SJSA1 (cell line): ENCODE measurements at regions not wholly inside any gene's neighbourhood (a gene's known extent, or its start where the extent isn't known, plus 50 kb on each side); places are given as distances from the start of the nearest gene placed in this dataset.

Experiments used
- DNase-seq, 2 experiments: peaks; one replicate each; pipeline ENCODE4 v3.0.0-alpha.2; 2015 to 2020; ENCODE audit warnings: low spot score in 2 of 2, low read depth in 1 of 2
- H3K27ac ChIP-seq: fragments of 250-450 bp; sonication (Bioruptor Pico); 2 replicates; pipeline ENCODE4 v1.5.1; 2020; ENCODE audit warnings: mild to moderate bottlenecking, moderate library complexity
- H3K27me3 ChIP-seq: fragments of 250-450 bp; sonication (Bioruptor Pico); replicated peaks from 2 replicates; pipeline ENCODE4 v1.5.1; 2020; ENCODE audit warnings: mild to moderate bottlenecking, moderate library complexity
- H3K36me3 ChIP-seq: fragments of 250-450 bp; sonication (Bioruptor Pico); 2 replicates; pipeline ENCODE4 v1.5.1; 2020; ENCODE audit warnings: mild to moderate bottlenecking
- H3K4me1 ChIP-seq: fragments of 250-450 bp; sonication (Bioruptor Pico); replicated peaks from 2 replicates; pipeline ENCODE4 v1.6.1; 2021; ENCODE audit warnings: mild to moderate bottlenecking
- H3K4me3 ChIP-seq: fragments of 250-450 bp; sonication (Bioruptor Pico); 2 replicates; pipeline ENCODE4 v1.5.1; 2020; ENCODE audit warnings: mild to moderate bottlenecking
- H3K9me3 ChIP-seq: fragments of 250-450 bp; sonication (Bioruptor Pico); replicated peaks from 2 replicates; pipeline ENCODE4 v1.5.1; 2020; ENCODE audit warnings: mild to moderate bottlenecking

DNA sequence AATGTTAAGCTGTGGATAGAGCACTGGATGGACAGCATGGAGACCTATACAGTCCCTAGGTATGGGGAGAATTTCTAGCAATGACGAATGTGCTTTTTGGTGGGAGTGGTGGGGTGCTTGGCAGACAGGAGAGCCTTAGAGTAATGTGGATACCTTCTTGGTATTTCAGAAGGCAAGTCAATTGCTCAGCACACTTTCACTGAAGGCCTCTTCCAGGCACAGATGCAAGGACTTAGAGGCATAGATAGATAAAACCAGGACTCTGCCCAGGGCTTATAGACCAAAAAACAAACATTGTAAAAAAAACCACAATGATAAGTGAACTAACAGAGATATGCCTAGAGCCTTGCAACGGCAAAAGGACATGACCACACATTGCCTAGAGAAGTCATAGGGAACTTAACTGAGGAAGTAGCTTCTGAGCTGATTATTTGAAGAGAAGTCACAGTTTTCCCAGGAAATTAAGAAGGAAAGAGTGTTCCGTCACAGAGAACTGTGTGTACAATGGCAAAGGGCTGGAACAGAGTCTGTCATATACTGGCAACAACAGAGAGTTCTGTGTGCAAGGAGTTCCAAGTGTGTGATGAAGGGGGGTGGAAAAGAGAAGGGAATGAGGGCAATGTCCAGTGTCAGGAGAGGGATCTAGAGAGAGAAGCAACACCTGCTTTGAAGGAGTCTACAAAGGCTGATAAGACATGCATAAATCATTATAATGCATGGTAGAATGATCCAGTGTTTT, 65.9 kb upstream of the PICALM start:
- DNase-seq, result no peak
- Histone ChIP-seq H3K9me3 (no peaks in the 10 kb centered on the region), H3K27ac (no peak overlapping the region), H3K36me3 (no peaks in the 10 kb centered on the region), H3K4me3 (no peak overlapping the region), H3K4me1 (peaks cover 12% of the 10 kb centered on the region), H3K27me3 (no peaks in the 10 kb centered on the region)

DNA sequence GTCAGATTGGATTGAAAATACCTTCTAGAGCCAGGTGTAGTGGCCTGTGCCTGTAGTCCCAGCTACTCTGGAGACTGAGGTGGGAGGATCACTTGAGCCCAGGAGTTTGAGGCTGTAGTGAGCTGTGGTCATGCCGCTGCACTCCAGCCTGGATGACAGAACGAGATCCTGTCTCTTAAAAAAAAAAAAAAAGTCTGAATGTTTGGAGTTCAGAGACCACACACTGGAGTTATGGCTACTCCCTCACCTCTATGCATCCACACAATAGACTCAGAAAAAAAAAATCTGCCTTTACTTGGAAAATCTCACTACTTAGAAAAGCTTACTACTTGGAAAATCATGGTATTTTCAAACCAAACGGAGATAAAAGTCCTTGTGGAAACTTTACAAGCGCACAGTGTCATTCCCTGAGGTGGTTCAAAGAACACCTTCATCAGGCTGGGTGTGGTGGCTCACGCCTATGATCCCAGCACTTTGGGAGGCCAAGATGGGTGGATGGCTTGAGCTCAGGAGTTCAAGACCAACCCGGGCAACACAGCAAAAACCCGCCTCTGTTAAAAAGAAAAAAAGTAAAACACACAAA, 63.9 kb upstream of the PICALM start:
- H3K36me3 ChIP-seq, result no peaks in the 10 kb centered on the region
- H3K4me1 ChIP-seq, result peaks cover 19% of the 10 kb centered on the region
- DNase-seq, result peak in 1 of 2 experiments; percentile 27
- H3K4me3 ChIP-seq, result no peak overlapping the region
- no peak overlapping the region for H3K27ac ChIP-seq
- no peaks in the 10 kb centered on the region for H3K9me3 ChIP-seq
- no peaks in the 10 kb centered on the region for H3K27me3 ChIP-seq

DNA sequence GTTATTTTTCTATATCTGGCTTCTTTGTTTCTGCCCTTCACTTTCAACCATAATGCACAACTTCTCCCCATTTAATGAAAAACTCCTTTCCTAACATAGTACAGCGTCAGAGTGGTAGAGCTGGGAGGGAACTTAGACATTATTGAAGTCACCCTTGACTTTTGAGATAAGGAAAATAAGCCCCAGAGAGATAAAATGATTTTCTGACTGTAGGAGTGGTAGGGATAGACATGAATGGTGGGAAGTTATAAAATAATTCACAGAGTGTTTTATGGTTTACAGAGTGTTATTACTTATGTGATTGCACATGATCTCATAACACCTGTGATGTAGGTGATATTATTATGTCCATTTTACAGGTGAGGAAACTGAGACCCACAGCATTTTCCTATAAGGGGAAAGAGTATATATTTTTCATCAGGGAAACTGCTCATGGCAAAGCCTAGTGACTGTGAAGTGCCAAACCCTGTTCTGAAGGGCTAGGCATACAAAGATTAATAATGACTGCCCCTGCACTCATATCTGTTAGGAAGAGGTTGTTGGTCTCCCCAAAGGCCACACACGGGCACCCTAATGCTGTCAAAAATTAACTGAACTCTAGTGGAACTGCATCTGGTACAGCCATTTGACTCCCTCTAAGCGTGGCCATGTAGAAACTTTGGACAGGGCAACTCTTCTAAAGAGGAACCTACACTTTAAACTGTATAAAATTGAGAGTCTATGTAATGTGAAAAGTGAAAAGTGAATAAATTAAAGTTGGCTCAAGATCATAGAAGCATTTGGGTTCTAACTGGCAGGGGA, 61.1 kb upstream of the PICALM start:
- H3K36me3 ChIP-seq, result no peaks in the 10 kb centered on the region
- no peaks in the 10 kb centered on the region for H3K27me3 ChIP-seq
- no peak overlapping the region for H3K4me3 ChIP-seq
- peaks cover 24% of the 10 kb centered on the region for H3K4me1 ChIP-seq
- H3K27ac ChIP-seq, result no peak overlapping the region
- H3K9me3 ChIP-seq, result no peaks in the 10 kb centered on the region
- no peak for DNase-seq

DNA sequence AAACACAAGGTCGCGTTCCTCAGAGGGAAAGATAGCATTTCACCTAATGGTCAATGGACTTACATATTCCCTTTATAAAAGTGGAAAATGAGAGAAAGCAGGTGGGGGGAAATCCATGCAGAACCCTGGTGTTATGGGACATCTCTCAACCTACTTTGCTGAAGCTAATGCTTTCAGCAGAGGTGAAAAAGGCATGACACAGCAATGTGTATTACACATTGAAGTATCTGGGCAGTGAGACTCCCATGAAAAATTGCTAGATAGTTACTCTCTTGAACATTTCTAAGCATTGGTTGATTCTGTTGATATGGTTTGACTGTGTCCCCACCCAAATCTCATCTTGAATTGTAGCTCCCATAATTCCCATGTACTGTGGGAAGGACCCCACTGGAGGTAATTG, 60.0 kb upstream of the PICALM start:
- Histone ChIP-seq H3K4me1 (peaks cover 26% of the 10 kb centered on the region), H3K36me3 (no peaks in the 10 kb centered on the region), H3K9me3 (no peaks in the 10 kb centered on the region), H3K27me3 (no peaks in the 10 kb centered on the region), H3K4me3 (no peak overlapping the region), H3K27ac (no peak overlapping the region)
- DNase-seq, result no peak

DNA sequence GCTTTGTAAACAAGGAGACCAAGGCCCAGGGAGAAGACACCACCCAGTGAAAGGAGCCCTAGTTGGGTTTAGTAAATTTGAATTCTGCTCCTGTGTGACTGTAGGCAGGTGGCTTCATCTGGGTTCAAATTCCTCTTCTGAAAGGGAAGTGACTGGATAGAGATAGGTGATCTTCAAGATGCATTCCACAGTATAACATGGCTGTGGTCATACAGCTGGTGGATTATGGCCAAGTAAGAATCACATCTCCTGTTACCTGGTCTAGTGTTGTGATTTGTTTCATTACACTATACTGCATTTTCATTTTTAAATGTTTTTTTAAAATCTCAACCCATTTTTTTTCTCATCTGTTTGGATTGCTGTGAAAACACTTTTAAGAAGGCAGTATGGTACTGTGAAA, 58.0 kb upstream of the PICALM start:
- DNase-seq, result no peak
- Histone ChIP-seq H3K4me1 (peaks cover 23% of the 10 kb centered on the region), H3K27ac (no peak overlapping the region), H3K4me3 (no peak overlapping the region), H3K9me3 (no peaks in the 10 kb centered on the region), H3K27me3 (no peaks in the 10 kb centered on the region), H3K36me3 (no peaks in the 10 kb centered on the region)

DNA sequence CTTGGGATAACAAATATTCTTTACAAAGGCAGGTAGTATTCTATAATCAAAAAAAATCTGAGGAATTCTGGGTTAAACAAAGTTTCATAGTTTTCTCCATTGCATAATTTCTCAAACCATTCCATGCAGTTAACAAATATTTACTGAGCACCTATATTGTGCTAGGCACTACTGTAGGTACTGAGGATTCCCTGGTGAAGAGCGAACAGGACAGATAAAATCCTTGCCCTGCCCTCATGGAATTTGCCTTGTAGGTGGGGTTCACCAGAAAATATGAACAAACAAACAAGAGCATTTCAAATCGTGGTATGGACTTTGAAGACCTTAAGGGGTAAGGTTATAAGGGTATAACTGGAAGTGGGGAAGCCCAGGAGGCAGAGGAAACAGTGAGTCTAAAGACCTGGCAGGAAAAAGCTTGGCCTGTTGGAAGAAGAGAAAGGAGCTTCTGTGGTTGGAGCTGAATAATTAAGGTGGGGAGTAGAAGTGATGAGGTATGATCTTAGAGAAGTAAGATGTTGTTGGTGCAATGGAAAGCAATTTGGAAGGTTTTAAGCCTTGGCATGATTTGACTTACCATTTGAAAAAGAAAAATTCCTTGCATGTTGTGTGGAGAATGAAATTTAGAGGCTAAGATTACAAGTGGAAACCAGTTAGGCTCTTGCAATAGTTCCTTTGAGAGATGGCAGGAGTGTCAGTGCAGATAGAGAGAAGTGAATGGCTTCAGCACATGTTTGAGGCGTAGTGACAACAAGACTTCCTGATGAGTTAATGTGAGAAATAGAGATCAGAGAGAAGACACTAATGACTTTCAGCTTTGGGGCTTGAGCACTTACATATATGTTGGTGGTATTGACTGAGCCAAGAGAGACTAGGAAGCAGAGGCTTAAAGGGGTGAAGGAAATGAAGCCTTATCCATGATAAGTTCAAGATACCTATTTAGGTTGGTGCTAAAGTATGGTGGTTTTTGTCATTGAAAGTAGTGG, 55.7 kb upstream of the PICALM start:
- Histone ChIP-seq H3K4me1 (peaks cover 23% of the 10 kb centered on the region), H3K4me3 (no peak overlapping the region), H3K27me3 (no peaks in the 10 kb centered on the region), H3K36me3 (no peaks in the 10 kb centered on the region), H3K27ac (no peak overlapping the region), H3K9me3 (no peaks in the 10 kb centered on the region)
- DNase-seq, result no peak

DNA sequence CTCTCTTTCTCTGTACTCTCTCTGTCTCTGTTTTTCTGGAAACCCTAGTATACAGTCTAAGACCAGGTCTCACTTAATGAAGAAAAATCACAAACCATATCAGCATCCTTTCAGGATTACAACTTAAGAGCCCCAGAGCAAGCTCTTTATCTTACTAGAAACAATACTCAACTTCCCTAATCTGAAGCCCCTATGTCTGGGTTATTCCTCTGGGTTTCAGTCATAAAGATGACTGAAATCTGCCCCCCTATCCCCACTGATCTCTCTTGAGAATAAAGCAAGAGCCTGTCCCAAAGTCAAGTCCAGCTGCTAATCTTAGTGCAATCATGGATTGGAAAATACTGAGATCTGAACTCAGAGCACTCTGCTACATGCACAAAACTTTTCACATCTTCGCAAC, 53.9 kb upstream of the PICALM start:
- H3K27me3 ChIP-seq, result no peaks in the 10 kb centered on the region
- no peaks in the 10 kb centered on the region for H3K36me3 ChIP-seq
- no peak for DNase-seq

DNA sequence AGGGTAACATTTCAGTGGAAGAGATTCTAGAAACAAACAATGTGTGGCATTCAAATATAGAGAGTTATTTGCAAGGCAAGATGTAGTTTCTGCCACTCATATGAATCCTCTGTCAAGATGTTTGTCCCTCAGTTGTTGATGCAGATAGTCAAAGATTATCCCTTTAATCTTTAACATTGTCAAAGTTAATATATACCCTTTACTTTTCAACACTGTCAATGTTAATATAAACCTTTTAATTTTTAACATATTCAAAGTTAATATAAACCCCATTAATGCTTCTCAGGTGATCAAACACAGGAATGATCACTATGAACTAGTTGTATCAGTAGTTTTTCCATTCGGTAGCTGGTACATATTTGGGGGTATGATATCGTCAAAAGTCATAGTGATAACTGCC, 51.9 kb upstream of the PICALM start:
- Histone ChIP-seq H3K27me3 (no peaks in the 10 kb centered on the region), H3K4me1 (peaks cover 21% of the 10 kb centered on the region), H3K36me3 (no peaks in the 10 kb centered on the region), H3K27ac (no peak overlapping the region), H3K9me3 (no peaks in the 10 kb centered on the region), H3K4me3 (no peak overlapping the region)
- no peak for DNase-seq

More for the DNA sequence above, 53.9 kb upstream of the PICALM start:
- H3K4me3 ChIP-seq, result no peak overlapping the region
- no peak overlapping the region for H3K27ac ChIP-seq
- H3K4me1 ChIP-seq, result peaks cover 15% of the 10 kb centered on the region
- H3K9me3 ChIP-seq, result no peaks in the 10 kb centered on the region

DNA sequence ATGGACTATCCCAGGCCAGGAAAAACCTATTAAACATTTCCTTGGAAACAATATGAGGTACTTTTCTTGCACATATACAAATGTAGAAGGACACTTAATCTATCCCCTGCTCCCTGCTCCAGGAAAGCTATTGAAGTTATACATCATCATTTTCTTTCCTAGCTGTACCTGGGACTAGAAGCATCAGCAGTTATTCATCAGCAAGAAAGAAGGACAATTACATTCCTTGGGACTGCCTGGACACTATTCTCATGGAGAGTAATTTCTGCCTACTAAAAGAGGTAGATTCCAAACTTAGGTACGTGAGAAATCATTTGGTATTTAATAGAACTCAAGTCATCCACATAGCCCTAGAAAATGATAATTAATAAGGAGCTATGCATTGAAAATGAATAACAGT, 51.0 kb upstream of the PICALM start:
- peaks cover 25% of the 10 kb centered on the region for H3K4me1 ChIP-seq
- no peaks in the 10 kb centered on the region for H3K9me3 ChIP-seq
- no peaks in the 10 kb centered on the region for H3K27me3 ChIP-seq
- no peaks in the 10 kb centered on the region for H3K36me3 ChIP-seq
- no peak for DNase-seq
- no peak overlapping the region for H3K27ac ChIP-seq
- H3K4me3 ChIP-seq, result no peak overlapping the region

DNA sequence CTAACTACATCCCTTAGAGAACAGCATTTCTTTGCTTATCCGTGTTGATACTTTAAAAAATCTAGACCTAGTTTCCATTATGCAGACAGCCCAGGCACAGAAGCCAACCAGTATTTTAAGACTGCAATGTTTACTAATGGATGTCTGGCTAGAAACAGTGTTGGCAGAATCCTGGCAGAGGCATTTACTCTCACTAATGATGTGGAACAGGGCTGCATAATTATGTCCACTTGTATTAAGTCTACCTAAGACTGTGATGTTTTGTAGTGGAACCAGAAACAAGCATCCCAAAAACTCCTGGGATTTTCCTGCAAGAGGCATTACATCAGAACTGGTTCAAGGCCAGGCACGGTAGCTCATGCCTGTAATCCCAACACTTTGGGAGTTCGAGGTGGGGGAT, 50.2 kb upstream of the PICALM start:
- H3K27ac ChIP-seq, result no peak overlapping the region
- H3K9me3 ChIP-seq, result no peaks in the 10 kb centered on the region
- no peaks in the 10 kb centered on the region for H3K27me3 ChIP-seq
- DNase-seq, result no peak
- no peaks in the 10 kb centered on the region for H3K36me3 ChIP-seq
- peaks cover 20% of the 10 kb centered on the region for H3K4me1 ChIP-seq
- H3K4me3 ChIP-seq, result no peak overlapping the region
